K562 (cell line): ENCODE measurements at regions not wholly inside any gene's neighbourhood (a gene's known extent, or its start where the extent isn't known, plus 50 kb on each side); places are given as distances from the start of the nearest gene placed in this dataset.

Experiments
- ATAC-seq: fragments of 200-7000 bp; cut with Tn5 transposase; 3 replicates; pipeline ENCODE4 v1.9.1; 2020; ENCODE audit warnings: moderate library complexity
- BruUV-seq: library from RNA; stranded (reverse); fragments of 400-500 nt; replicated peaks from 2 replicates; lab custom pipeline; 2021; lab: Mats Ljungman, UMichigan
- CTCF ChIA-PET: fragments of 300-600 bp; formaldehyde crosslinking; extraction: SDS; loops from one replicate; lab custom pipeline; 2021; ENCODE audit warnings: low intra/inter-chr PET ratio; lab: Yijun Ruan, JAX
- POLR2A ChIA-PET: fragments of 300-600, 350-650 bp; sonication (Branson Sonifier 250); formaldehyde crosslinking; extraction: SDS; loops from one replicate; lab custom pipeline; 2021; ENCODE audit warnings: antibody characterized with exemption, inconsistent platforms; lab: Yijun Ruan, JAX
- DNase-seq, 4 experiments: peaks; one replicate each; pipeline versions ENCODE4 v3.0.0 to v3.0.0-alpha.2; 2011 to 2018; ENCODE audit warnings: low spot score in 3 of 4, mixed read lengths in 3 of 4; ENCODE audit errors: extremely low read depth in 1 of 4
- FAIRE-seq: peaks from 2 replicates; lab custom pipeline; 2011; peaks lifted over from hg19 to GRCh38; lab: Jason Lieb, UNC
- H2AFZ ChIP-seq: 2 replicates; pipeline ENCODE4 v1.6.0; 2011; ENCODE audit warnings: low read depth, low read length, control low read depth, inconsistent platforms
- H3K27ac ChIP-seq: fragments of 200-600 bp; 3 replicates; pipeline ENCODE4 v1.8.0; 2011; ENCODE audit warnings: low read depth, mild to moderate bottlenecking, control low read depth, inconsistent platforms, low read length, moderate library complexity, mixed read lengths; ENCODE audit errors: extremely low read depth
- H3K27me3 ChIP-seq, 2 experiments: fragments of 300-600 bp in 1 of 2; 2 replicates in 1 of 2; 3 replicates in 1 of 2; pipeline versions ENCODE4 v1.6.0 to v1.8.0; 2011; ENCODE audit warnings: inconsistent platforms in 2 of 2, low read length in 2 of 2, mild to moderate bottlenecking in 1 of 2, mixed read lengths in 1 of 2, moderate library complexity in 1 of 2; ENCODE audit not compliant: control insufficient read depth in 2 of 2, insufficient read depth in 2 of 2
- H3K36me3 ChIP-seq: fragments of 300-600 bp; 3 replicates; pipeline ENCODE4 v1.8.0; 2011; ENCODE audit warnings: mild to moderate bottlenecking, low read length, inconsistent platforms; ENCODE audit not compliant: control insufficient read depth, insufficient read depth
- H3K4me1 ChIP-seq, 2 experiments: fragments of 200-600 bp in 1 of 2; replicated peaks in 1 of 2; 2 replicates in 1 of 2; 3 replicates in 1 of 2; pipeline versions ENCODE4 v1.5.1 to v1.8.0; 2011; ENCODE audit warnings: inconsistent platforms in 2 of 2, low read length in 2 of 2, mild to moderate bottlenecking in 1 of 2, mixed read lengths in 1 of 2, moderate library complexity in 1 of 2; ENCODE audit not compliant: control insufficient read depth in 2 of 2, insufficient read depth in 2 of 2
- H3K4me2 ChIP-seq: 2 replicates; pipeline ENCODE4 v1.6.1; 2011; ENCODE audit warnings: low read length, control low read depth, inconsistent platforms, mixed read lengths; ENCODE audit not compliant: insufficient read depth
- H3K4me3 ChIP-seq: fragments of 200-600 bp; sonication (generic), shearing (Covaris generic); 2 replicates; pipeline ENCODE4 v1.5.1; 2016; ENCODE audit warnings: control low read depth, inconsistent platforms
- H3K79me2 ChIP-seq: fragments of 200-600 bp; 3 replicates; pipeline ENCODE4 v1.8.0; 2011; ENCODE audit warnings: low read length, inconsistent platforms; ENCODE audit not compliant: control insufficient read depth, insufficient read depth
- H3K9ac ChIP-seq, 2 experiments: 2 replicates each; pipeline versions ENCODE4 v1.6.0 to v1.6.1; 2011; ENCODE audit warnings: low read depth in 2 of 2, low read length in 2 of 2, control low read depth in 1 of 2, inconsistent platforms in 1 of 2, mild to moderate bottlenecking in 1 of 2, mixed read lengths in 1 of 2; ENCODE audit not compliant: insufficient read depth in 1 of 2
- H3K9me1 ChIP-seq: one replicate; pipeline ENCODE4 v1.6.0; 2011; ENCODE audit warnings: inconsistent platforms, mild to moderate bottlenecking, low read length, moderate library complexity; ENCODE audit not compliant: control insufficient read depth, insufficient read depth
- H3K9me3 ChIP-seq: replicated peaks from 2 replicates; pipeline ENCODE4 v1.5.1; 2011; ENCODE audit warnings: low read depth, low read length, inconsistent platforms; ENCODE audit not compliant: control insufficient read depth, insufficient read depth
- H4K20me1 ChIP-seq: replicated peaks from 2 replicates; pipeline ENCODE4 v1.6.1; 2011; ENCODE audit warnings: low read length, inconsistent platforms, mixed read lengths; ENCODE audit not compliant: control insufficient read depth, insufficient read depth
- ADNP ChIP-seq: fragments of 200-800 bp; sonication (Bioruptor generic); IDR thresholded peaks from 2 replicates; pipeline ENCODE4 v1.6.1; 2016; ENCODE audit warnings: missing genetic modification characterization, missing compliant biosample characterization
- BRCA1 ChIP-seq, 2 experiments: fragments of 450-650 bp in 1 of 2; sonication (generic) in 1 of 2; formaldehyde crosslinking in 1 of 2; IDR thresholded peaks; 2 replicates each; pipeline versions ENCODE4 v1.5.0 to v1.6.1; 2017 to 2020; ENCODE audit warnings: mild to moderate bottlenecking in 1 of 2, missing genetic modification reagents in 1 of 2
- CBFA2T2 ChIP-seq: fragments of 450-650 bp; conservative IDR thresholded peaks from 2 replicates; pipeline ENCODE4 v1.6.1; 2017; ENCODE audit warnings: mild to moderate bottlenecking
- CCAR2 ChIP-seq: fragments of 200-400 bp; formaldehyde crosslinking; IDR thresholded peaks from 2 replicates; pipeline ENCODE4 v1.6.1; 2017; ENCODE audit warnings: mild to moderate bottlenecking, low read depth, low read length
- ELF4 ChIP-seq: fragments of 450-650 bp; formaldehyde crosslinking; IDR thresholded peaks from 2 replicates; pipeline ENCODE4 v1.4.0; 2022; ENCODE audit warnings: missing genetic modification characterization
- GTF2E2 ChIP-seq: fragments of 200-800 bp; sonication (Bioruptor generic); IDR thresholded peaks from 2 replicates; pipeline ENCODE4 v1.6.1; 2016; ENCODE audit warnings: missing genetic modification characterization, missing compliant biosample characterization
- HDAC3 ChIP-seq: fragments of 450-650 bp; IDR thresholded peaks from 2 replicates; pipeline ENCODE4 v1.6.1; 2018; ENCODE audit warnings: borderline replicate concordance, mild to moderate bottlenecking, moderate library complexity; ENCODE audit not compliant: partially characterized antibody
- MXI1 ChIP-seq: IDR thresholded peaks from 2 replicates; pipeline ENCODE4 v1.6.1; 2011; ENCODE audit warnings: low read depth, mild to moderate bottlenecking, improper control_type of control experiment, low read length
- NELFE ChIP-seq: IDR thresholded peaks from 2 replicates; pipeline ENCODE4 v1.6.1; 2011; ENCODE audit warnings: mild to moderate bottlenecking; ENCODE audit not compliant: insufficient read depth, insufficient read length
- RERE ChIP-seq: sonication (generic); formaldehyde crosslinking; IDR thresholded peaks from 2 replicates; pipeline ENCODE4 v1.8.0; 2023; ENCODE audit warnings: missing genetic modification reagents, mild to moderate bottlenecking, borderline replicate concordance
- RHOXF2B ChIP-seq: fragments of 250-450 bp; sonication (Bioruptor Pico); conservative IDR thresholded peaks from 2 replicates; pipeline ENCODE4 v1.5.1; 2021
- SNAPC5 ChIP-seq: fragments of 250-450 bp; sonication (Bioruptor Pico); IDR thresholded peaks from 2 replicates; pipeline ENCODE4 v1.8.0; 2021; ENCODE audit warnings: moderate library complexity, mild to moderate bottlenecking, inconsistent platforms
- SOX6 ChIP-seq: fragments of 450-650 bp; IDR thresholded peaks from 2 replicates; pipeline ENCODE4 v1.6.1; 2014; ENCODE audit warnings: mild to moderate bottlenecking
- ZEB2 ChIP-seq: fragments of 450-650 bp; IDR thresholded peaks from 2 replicates; pipeline ENCODE4 v1.6.1; 2016
- ZKSCAN8 ChIP-seq: fragments of 200-800 bp; sonication (Bioruptor generic); IDR thresholded peaks from 2 replicates; pipeline ENCODE4 v1.6.1; 2016; ENCODE audit warnings: missing genetic modification characterization, missing compliant biosample characterization
- ZNF212 ChIP-seq: fragments of 450-650 bp; formaldehyde crosslinking; IDR thresholded peaks from 2 replicates; pipeline ENCODE4 v1.4.0; 2020; ENCODE audit warnings: mild to moderate bottlenecking
- ZNF3 ChIP-seq: fragments of 250-450 bp; sonication (Bioruptor Pico); IDR thresholded peaks from 2 replicates; pipeline ENCODE4 v1.5.0; 2021; ENCODE audit warnings: mild to moderate bottlenecking, moderate library complexity
- ZNF347 ChIP-seq: fragments of 450-650 bp; formaldehyde crosslinking; IDR thresholded peaks from 2 replicates; pipeline ENCODE4 v1.4.0; 2020; ENCODE audit warnings: low read depth, mild to moderate bottlenecking, moderate library complexity
- WGBS: fragments of 100-300 bp; shearing (Covaris generic); methylation state at CpG from one replicate; pipeline ENCODE4 v1.1.6; 2016; ENCODE audit warnings: low coverage, mixed read lengths; ENCODE audit not compliant: insufficient coverage; ENCODE audit errors: missing lambda C conversion rate; 5-methylcytosine and 5-hydroxymethylcytosine counted together
- in situ Hi-C: fragments of 300-500 bp; cut with MboI; formaldehyde crosslinking; loops from 4 replicates; pipeline ENCODE4 v1.15.0; 2018; ENCODE audit warnings: inconsistent platforms, mixed read lengths
- intact Hi-C: fragments of 100-400 bp; cut with micrococcal nuclease; formaldehyde crosslinking; loops from 2 replicates; pipeline ENCODE4 v1.14.2; 2022

GRCh38 chr9:26313108-26313507, 579.5 kb downstream of the CAAP1 start:
- WGBS, result no CpG with 5 or more reads among the region's 1 CpG
- H3K36me3 ChIP-seq, result no peaks in the 10 kb centered on the region
- no peak overlapping the region for H2AFZ ChIP-seq
- intact Hi-C loops (no loop called here), in situ Hi-C loops (no loop called here)
- no peaks in the 10 kb centered on the region for H3K9me1 ChIP-seq
- H3K9me3 ChIP-seq, result no peaks in the 10 kb centered on the region
- H3K79me2 ChIP-seq, result no peaks in the 10 kb centered on the region
- ChIA-PET POLR2A (no interaction called here), CTCF (no interaction called here)
- H3K4me2 ChIP-seq, result no peak overlapping the region
- H3K4me3 ChIP-seq, result no peak overlapping the region
- H3K27me3 ChIP-seq, result no peaks in the 10 kb centered on the region
- H3K27ac ChIP-seq, result no peak overlapping the region
- no peaks in the 10 kb centered on the region for H3K4me1 ChIP-seq
- no peaks in the 10 kb centered on the region for H4K20me1 ChIP-seq
- ATAC-seq, result no peak
- H3K9ac ChIP-seq, result no peak overlapping the region
- FAIRE-seq, result no peak
- TF ChIP-seq GTF2E2, result no peak
- no peak for TF ChIP-seq ZNF3 (CRISPR knock-in tag)
- TF ChIP-seq BRCA1 (IDR thresholded peaks at IDR 0.05), result no peak
- no peak for TF ChIP-seq BRCA1 (CRISPR knock-in tag; IDR thresholded peaks at IDR 0.05)
- TF ChIP-seq NELFE, result no peak
- no peak for TF ChIP-seq ZEB2
- no peak for TF ChIP-seq SOX6
- no peak for TF ChIP-seq SNAPC5 (CRISPR knock-in tag)
- TF ChIP-seq HDAC3, result no peak
- TF ChIP-seq ZNF212, result no peak
- TF ChIP-seq MXI1, result no peak
- TF ChIP-seq RHOXF2B (CRISPR knock-in tag), result no peak
- TF ChIP-seq ELF4 (CRISPR knock-in tag), result no peak
- TF ChIP-seq ZNF347 (CRISPR knock-in tag), result no peak
- no peak for TF ChIP-seq ADNP (tag)
- TF ChIP-seq CCAR2, result no peak
- TF ChIP-seq ZKSCAN8 (CRISPR knock-in tag), result no peak
- TF ChIP-seq RERE (CRISPR knock-in tag), result no peak
- TF ChIP-seq CBFA2T2, result no peak
- DNase-seq, result no peak
- no TSS peak for BruUV-seq
